PC-3 (cell line): ENCODE measurements at regions not wholly inside any gene's neighbourhood (a gene's known extent, or its start where the extent isn't known, plus 50 kb on each side); places are given as distances from the start of the nearest gene placed in this dataset.

Experiments used
- EZH2 ChIP-seq: fragments of 300-600 bp; sonication (generic); IDR thresholded peaks from one replicate; pipeline ENCODE4 v1.6.1; 2017; ENCODE audit warnings: antibody characterized with exemption, mild to moderate bottlenecking, low read length; ENCODE audit not compliant: unreplicated experiment
- EZH2phosphoT487 ChIP-seq: fragments of 300-600 bp; sonication (generic); IDR thresholded peaks from 2 replicates; pipeline ENCODE4 v1.6.1; 2018; ENCODE audit warnings: mild to moderate bottlenecking, antibody characterized with exemption, low read length, borderline replicate concordance
- TF ChIP-seq, protein P1 (sequence below): fragments of 300-600 bp; sonication (generic); conservative IDR thresholded peaks from 2 replicates; pipeline ENCODE4 v1.5.1; 2017; ENCODE audit warnings: antibody characterized with exemption, low read depth, mild to moderate bottlenecking, low read length

DNA sequence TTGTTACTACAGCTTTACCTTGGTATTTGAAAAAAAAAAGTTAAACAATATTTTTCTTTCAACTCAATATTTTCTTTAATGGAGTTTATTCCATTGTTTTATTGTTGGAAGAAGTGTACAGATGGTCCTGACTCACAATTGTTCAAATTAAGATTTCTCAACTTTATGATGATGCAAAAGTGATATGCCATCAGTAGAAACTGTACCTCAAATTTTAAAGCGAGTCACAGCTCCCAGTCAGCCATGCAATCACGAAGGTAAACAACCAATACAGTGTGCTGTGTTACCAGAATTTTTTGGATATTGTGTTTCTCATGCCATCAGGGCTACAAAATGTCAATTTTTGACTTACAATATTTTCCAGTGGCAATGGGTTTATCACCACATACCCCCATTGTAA is 54.0 kb upstream of the COL5A2 start:
- TF ChIP-seq, protein P1, sequence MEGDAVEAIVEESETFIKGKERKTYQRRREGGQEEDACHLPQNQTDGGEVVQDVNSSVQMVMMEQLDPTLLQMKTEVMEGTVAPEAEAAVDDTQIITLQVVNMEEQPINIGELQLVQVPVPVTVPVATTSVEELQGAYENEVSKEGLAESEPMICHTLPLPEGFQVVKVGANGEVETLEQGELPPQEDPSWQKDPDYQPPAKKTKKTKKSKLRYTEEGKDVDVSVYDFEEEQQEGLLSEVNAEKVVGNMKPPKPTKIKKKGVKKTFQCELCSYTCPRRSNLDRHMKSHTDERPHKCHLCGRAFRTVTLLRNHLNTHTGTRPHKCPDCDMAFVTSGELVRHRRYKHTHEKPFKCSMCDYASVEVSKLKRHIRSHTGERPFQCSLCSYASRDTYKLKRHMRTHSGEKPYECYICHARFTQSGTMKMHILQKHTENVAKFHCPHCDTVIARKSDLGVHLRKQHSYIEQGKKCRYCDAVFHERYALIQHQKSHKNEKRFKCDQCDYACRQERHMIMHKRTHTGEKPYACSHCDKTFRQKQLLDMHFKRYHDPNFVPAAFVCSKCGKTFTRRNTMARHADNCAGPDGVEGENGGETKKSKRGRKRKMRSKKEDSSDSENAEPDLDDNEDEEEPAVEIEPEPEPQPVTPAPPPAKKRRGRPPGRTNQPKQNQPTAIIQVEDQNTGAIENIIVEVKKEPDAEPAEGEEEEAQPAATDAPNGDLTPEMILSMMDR = no peak
- TF ChIP-seq EZH2 = no peak
- no peak for TF ChIP-seq EZH2phosphoT487
